ENCODE measurements at regions not wholly inside any gene's neighbourhood (a gene's known extent, or its start where the extent isn't known, plus 50 kb on each side); places are given as distances from the start of the nearest gene placed in this dataset.

GRCh38 chr13:72566526-72566925, 160.9 kb downstream of the MZT1 start:
- TF ChIP-seq CTCF (conservative IDR thresholded peaks at IDR 0.05; ENCODE audit: low read depth, low read length) = no peak
- TF ChIP-seq EZH2 (IDR thresholded peaks at IDR 0.05; ENCODE audit: low read length, unreplicated experiment) = no peak
- TF ChIP-seq EZH2phosphoT487 (IDR thresholded peaks at IDR 0.05; ENCODE audit: borderline replicate concordance, low read length) = no peak
